ENCODE measurements at regions not wholly inside any gene's neighbourhood (a gene's known extent, or its start where the extent isn't known, plus 50 kb on each side); places are given as distances from the start of the nearest gene placed in this dataset.
"Not testable (repeated sequence)": the region's sequence is repeated elsewhere in the genome, so short reads cannot be mapped to it uniquely, and the experiment has no call there.

DNA sequence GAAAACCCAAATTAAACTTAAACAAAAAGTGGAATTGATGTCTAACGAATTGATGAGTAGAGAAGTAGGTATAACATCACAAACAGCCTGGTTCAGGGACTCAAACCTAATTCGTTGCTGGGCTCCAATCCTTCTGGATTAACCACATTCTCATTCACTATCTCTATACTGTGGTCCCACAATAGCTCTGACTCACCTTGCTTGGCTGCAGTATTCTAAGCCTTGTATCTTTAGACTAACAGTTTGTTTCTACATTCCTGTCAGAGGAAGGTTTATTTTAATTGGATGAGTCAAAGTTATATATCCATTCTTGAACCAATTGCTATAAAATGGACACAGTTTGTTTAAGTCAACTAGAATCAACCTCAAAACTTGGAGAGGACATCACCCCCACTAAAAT is 530.5 kb upstream of the PTCHD4 start:
- H3K4me1 ChIP-seq (ENCODE audit: control insufficient read depth, insufficient read depth, low read length) = no peaks in the 10 kb centered on the region
- no peak overlapping the region for H3K4me3 ChIP-seq (ENCODE audit: low read length)
- H3K27me3 ChIP-seq (ENCODE audit: control insufficient read depth, insufficient read depth, low read length) = no peaks in the 10 kb centered on the region
- no peak overlapping the region for H3K27ac ChIP-seq (ENCODE audit: low read length)
- no peaks in the 10 kb centered on the region for H3K36me3 ChIP-seq (ENCODE audit: control insufficient read depth, insufficient read depth, low read length)
- WGBS (ENCODE audit: insufficient coverage, insufficient read length) = no CpG with 5 or more reads among the region's 2 CpGs
- no peak for DNase-seq (ENCODE audit: low read depth, low spot score)
- H3K9me3 ChIP-seq (ENCODE audit: control insufficient read depth, insufficient read depth, low read length) = no peaks in the 10 kb centered on the region

DNA sequence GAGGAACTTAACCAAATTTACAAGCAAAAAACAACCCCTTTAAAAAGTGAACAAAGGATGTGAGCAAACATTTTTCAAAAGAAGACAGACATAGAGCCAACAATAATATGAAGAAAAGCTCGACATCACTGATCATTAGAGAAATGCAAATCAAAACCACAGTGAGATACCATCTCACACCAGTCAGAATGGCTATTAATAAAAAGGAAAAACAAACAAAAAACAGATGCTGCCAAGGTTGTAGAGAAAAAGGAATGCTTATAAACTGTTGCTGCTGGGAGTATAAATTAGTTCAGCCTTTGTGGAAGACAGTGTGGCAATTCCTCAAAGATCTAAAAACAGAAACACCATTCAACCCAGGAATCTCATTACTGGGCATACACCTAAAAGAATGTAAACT is 527.8 kb upstream of the PTCHD4 start:
- H3K9me3 ChIP-seq (ENCODE audit: control insufficient read depth, insufficient read depth, low read length); DNase-seq (ENCODE audit: low read depth, low spot score); H3K4me1 ChIP-seq (ENCODE audit: control insufficient read depth, insufficient read depth, low read length); H3K36me3 ChIP-seq (ENCODE audit: control insufficient read depth, insufficient read depth, low read length); H3K27me3 ChIP-seq (ENCODE audit: control insufficient read depth, insufficient read depth, low read length); H3K27ac ChIP-seq (ENCODE audit: low read length); H3K4me3 ChIP-seq (ENCODE audit: low read length): not testable (repeated sequence)
- no CpG with 5 or more reads among the region's 1 CpG for WGBS (ENCODE audit: insufficient coverage, insufficient read length)

DNA sequence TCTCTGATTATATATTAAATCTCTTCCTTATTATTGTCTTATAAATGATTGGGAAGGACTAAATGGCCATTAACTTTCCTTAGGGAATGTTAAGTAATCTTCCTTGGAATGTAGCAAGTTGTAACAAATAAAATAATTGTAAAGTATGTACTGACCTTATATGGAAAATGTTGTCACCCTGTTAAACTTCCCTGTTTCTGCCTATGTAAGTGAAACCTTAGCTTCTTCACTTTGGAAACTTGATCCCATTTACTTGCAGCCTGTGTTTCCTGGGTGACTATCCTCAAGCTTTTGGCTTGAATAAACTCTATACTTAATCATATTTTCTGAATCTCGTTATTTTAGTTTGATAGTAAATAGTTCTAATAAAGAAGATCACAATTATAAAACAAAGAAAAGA is 519.5 kb upstream of the PTCHD4 start:
- H3K9me3 ChIP-seq (ENCODE audit: control insufficient read depth, insufficient read depth, low read length) = no peaks in the 10 kb centered on the region
- H3K4me3 ChIP-seq (ENCODE audit: low read length) = no peak overlapping the region
- H3K27ac ChIP-seq (ENCODE audit: low read length) = no peak overlapping the region
- no peaks in the 10 kb centered on the region for H3K4me1 ChIP-seq (ENCODE audit: control insufficient read depth, insufficient read depth, low read length)
- H3K27me3 ChIP-seq (ENCODE audit: control insufficient read depth, insufficient read depth, low read length) = no peaks in the 10 kb centered on the region
- DNase-seq (ENCODE audit: low read depth, low spot score) = no peak
- no CpG with 5 or more reads among the region's 1 CpG for WGBS (ENCODE audit: insufficient coverage, insufficient read length)
- no peaks in the 10 kb centered on the region for H3K36me3 ChIP-seq (ENCODE audit: control insufficient read depth, insufficient read depth, low read length)

GRCh38 chr6:48628316-48628715 is 517.3 kb upstream of the PTCHD4 start:
- Histone ChIP-seq H3K36me3 (ENCODE audit: control insufficient read depth, insufficient read depth, low read length) (no peaks in the 10 kb centered on the region), H3K4me1 (ENCODE audit: control insufficient read depth, insufficient read depth, low read length) (no peaks in the 10 kb centered on the region), H3K27ac (ENCODE audit: low read length) (no peak overlapping the region), H3K4me3 (ENCODE audit: low read length) (no peak overlapping the region), H3K9me3 (ENCODE audit: control insufficient read depth, insufficient read depth, low read length) (no peaks in the 10 kb centered on the region), H3K27me3 (ENCODE audit: control insufficient read depth, insufficient read depth, low read length) (no peaks in the 10 kb centered on the region)
- no peak for DNase-seq (ENCODE audit: low read depth, low spot score)
- WGBS (ENCODE audit: insufficient coverage, insufficient read length) = no CpG with 5 or more reads among the region's 3 CpGs

DNA sequence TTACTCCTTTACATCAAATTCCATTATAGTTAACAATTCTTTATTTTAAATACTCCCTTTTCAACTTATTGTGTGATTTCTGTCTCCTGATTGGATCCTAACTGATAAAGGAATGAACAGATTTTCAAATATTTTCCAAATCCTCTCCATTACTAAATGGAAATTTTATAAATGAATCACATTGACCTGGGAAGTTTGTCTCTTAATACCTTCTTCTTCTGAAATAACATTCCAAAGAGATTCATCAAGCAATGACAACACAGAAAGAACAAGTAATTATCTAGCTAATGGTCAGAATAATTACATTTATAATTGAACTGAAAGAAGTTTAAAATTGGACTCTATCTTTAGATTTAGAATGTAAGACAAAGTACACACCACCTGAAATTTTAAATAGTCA is 515.4 kb upstream of the PTCHD4 start:
- H3K4me3 ChIP-seq (ENCODE audit: low read length) = no peak overlapping the region
- H3K27ac ChIP-seq (ENCODE audit: low read length) = no peak overlapping the region
- H3K4me1 ChIP-seq (ENCODE audit: control insufficient read depth, insufficient read depth, low read length) = no peaks in the 10 kb centered on the region
- no peak for DNase-seq (ENCODE audit: low read depth, low spot score)
- no peaks in the 10 kb centered on the region for H3K27me3 ChIP-seq (ENCODE audit: control insufficient read depth, insufficient read depth, low read length)
- no peaks in the 10 kb centered on the region for H3K36me3 ChIP-seq (ENCODE audit: control insufficient read depth, insufficient read depth, low read length)
- no peaks in the 10 kb centered on the region for H3K9me3 ChIP-seq (ENCODE audit: control insufficient read depth, insufficient read depth, low read length)

DNA sequence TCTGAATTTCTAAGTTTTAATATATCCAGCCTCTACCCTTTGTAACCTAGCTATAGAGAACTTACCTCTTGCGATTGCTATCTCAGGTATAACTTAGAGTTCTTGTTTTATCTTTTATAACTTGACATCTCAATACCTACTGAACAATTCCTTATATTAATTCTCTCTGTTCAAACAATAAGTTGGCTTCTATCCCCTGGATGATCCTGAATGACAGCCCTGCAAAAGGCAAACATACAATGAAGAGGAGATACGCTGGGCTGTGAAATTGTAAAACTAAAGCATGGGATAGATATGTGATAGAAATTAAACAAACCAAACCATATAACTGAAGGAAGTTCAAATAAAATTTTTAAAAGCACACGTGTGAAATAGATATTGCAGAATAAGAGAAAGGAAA is 513.6 kb upstream of the PTCHD4 start:
- Histone ChIP-seq H3K4me3 (ENCODE audit: low read length) (no peak overlapping the region), H3K9me3 (ENCODE audit: control insufficient read depth, insufficient read depth, low read length) (no peaks in the 10 kb centered on the region), H3K4me1 (ENCODE audit: control insufficient read depth, insufficient read depth, low read length) (no peaks in the 10 kb centered on the region), H3K36me3 (ENCODE audit: control insufficient read depth, insufficient read depth, low read length) (no peaks in the 10 kb centered on the region), H3K27me3 (ENCODE audit: control insufficient read depth, insufficient read depth, low read length) (no peaks in the 10 kb centered on the region), H3K27ac (ENCODE audit: low read length) (no peak overlapping the region)
- no peak for DNase-seq (ENCODE audit: low read depth, low spot score)
- WGBS (ENCODE audit: insufficient coverage, insufficient read length) = no CpG with 5 or more reads among the region's 3 CpGs

- H3K4me1 ChIP-seq (ENCODE audit: control insufficient read depth, insufficient read depth, low read length) = no peaks in the 10 kb centered on the region
- H3K9me3 ChIP-seq (ENCODE audit: control insufficient read depth, insufficient read depth, low read length) = no peaks in the 10 kb centered on the region
- no peak overlapping the region for H3K4me3 ChIP-seq (ENCODE audit: low read length)
- no peak overlapping the region for H3K27ac ChIP-seq (ENCODE audit: low read length)
- no peaks in the 10 kb centered on the region for H3K27me3 ChIP-seq (ENCODE audit: control insufficient read depth, insufficient read depth, low read length)
- H3K36me3 ChIP-seq (ENCODE audit: control insufficient read depth, insufficient read depth, low read length) = no peaks in the 10 kb centered on the region
- no CpG with 5 or more reads among the region's 3 CpGs for WGBS (ENCODE audit: insufficient coverage, insufficient read length)
- no peak for DNase-seq (ENCODE audit: low read depth, low spot score)
Observed at GRCh38 chr6:48619771-48620170, 508.8 kb upstream of the PTCHD4 start.

GRCh38 chr6:48615041-48615440 is 504.0 kb upstream of the PTCHD4 start:
- Histone ChIP-seq H3K36me3 (ENCODE audit: control insufficient read depth, insufficient read depth, low read length) (no peaks in the 10 kb centered on the region), H3K4me3 (ENCODE audit: low read length) (no peak overlapping the region), H3K27me3 (ENCODE audit: control insufficient read depth, insufficient read depth, low read length) (no peaks in the 10 kb centered on the region), H3K9me3 (ENCODE audit: control insufficient read depth, insufficient read depth, low read length) (no peaks in the 10 kb centered on the region), H3K27ac (ENCODE audit: low read length) (no peak overlapping the region), H3K4me1 (ENCODE audit: control insufficient read depth, insufficient read depth, low read length) (no peaks in the 10 kb centered on the region)
- no CpG with 5 or more reads among the region's 2 CpGs for WGBS (ENCODE audit: insufficient coverage, insufficient read length)
- DNase-seq (ENCODE audit: low read depth, low spot score) = no peak

DNA sequence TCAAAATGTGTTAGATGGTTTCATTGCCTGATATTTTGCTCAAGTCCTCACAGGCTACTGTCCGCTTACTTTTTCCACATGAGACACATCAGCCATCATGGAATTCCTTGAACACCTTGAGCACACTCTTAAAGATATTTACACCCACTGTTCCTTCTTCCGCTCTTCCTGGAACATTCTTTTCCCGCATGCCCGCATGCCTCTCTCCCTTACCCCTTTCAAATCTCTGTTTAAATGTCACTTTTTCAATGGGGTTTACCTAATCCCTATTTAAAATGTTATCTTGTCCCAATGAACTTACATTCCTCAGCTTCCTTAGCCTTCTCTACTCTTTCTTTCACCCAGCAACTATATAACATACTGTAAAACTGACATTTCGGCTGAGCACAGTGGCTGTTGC is 503.3 kb upstream of the PTCHD4 start:
- no peaks in the 10 kb centered on the region for H3K36me3 ChIP-seq (ENCODE audit: control insufficient read depth, insufficient read depth, low read length)
- no peak for DNase-seq (ENCODE audit: low read depth, low spot score)
- no peaks in the 10 kb centered on the region for H3K4me1 ChIP-seq (ENCODE audit: control insufficient read depth, insufficient read depth, low read length)
- WGBS (ENCODE audit: insufficient coverage, insufficient read length) = no CpG with 5 or more reads among the region's 5 CpGs
- no peak overlapping the region for H3K4me3 ChIP-seq (ENCODE audit: low read length)
- no peaks in the 10 kb centered on the region for H3K27me3 ChIP-seq (ENCODE audit: control insufficient read depth, insufficient read depth, low read length)
- no peak overlapping the region for H3K27ac ChIP-seq (ENCODE audit: low read length)
- H3K9me3 ChIP-seq (ENCODE audit: control insufficient read depth, insufficient read depth, low read length) = no peaks in the 10 kb centered on the region

- DNase-seq (ENCODE audit: low read depth, low spot score) = no peak
- Histone ChIP-seq H3K27me3 (ENCODE audit: control insufficient read depth, insufficient read depth, low read length) (no peaks in the 10 kb centered on the region), H3K4me3 (ENCODE audit: low read length) (no peak overlapping the region), H3K9me3 (ENCODE audit: control insufficient read depth, insufficient read depth, low read length) (no peaks in the 10 kb centered on the region), H3K27ac (ENCODE audit: low read length) (no peak overlapping the region), H3K4me1 (ENCODE audit: control insufficient read depth, insufficient read depth, low read length) (no peaks in the 10 kb centered on the region), H3K36me3 (ENCODE audit: control insufficient read depth, insufficient read depth, low read length) (no peaks in the 10 kb centered on the region)
- no CpG with 5 or more reads among the region's 5 CpGs for WGBS (ENCODE audit: insufficient coverage, insufficient read length)
Observed at GRCh38 chr6:48613231-48613949, 502.4 kb upstream of the PTCHD4 start.

DNA sequence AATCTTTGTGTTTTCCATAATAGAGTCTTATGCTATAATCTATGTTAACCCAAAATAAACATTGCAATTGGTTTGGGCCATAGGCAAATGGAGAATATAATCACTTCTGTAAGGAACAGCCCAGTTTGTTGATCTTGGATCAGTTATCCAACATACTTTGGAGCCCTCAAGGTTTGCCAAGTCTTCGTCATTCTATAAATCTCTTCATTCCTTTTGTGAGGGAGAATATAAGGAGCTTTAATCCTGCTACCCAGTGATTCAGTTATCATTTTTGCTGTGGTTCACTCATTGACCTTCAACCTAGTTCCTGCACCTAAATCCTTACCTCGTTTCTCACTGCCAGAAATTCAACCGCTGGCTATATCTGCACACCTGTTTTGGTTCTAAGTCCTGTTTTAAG is 500.3 kb upstream of the PTCHD4 start:
- no CpG with 5 or more reads among the region's 3 CpGs for WGBS (ENCODE audit: insufficient coverage, insufficient read length)
- no peak for DNase-seq (ENCODE audit: low read depth, low spot score)
- Histone ChIP-seq H3K9me3 (ENCODE audit: control insufficient read depth, insufficient read depth, low read length) (no peaks in the 10 kb centered on the region), H3K27ac (ENCODE audit: low read length) (no peak overlapping the region), H3K4me3 (ENCODE audit: low read length) (no peak overlapping the region), H3K36me3 (ENCODE audit: control insufficient read depth, insufficient read depth, low read length) (no peaks in the 10 kb centered on the region), H3K27me3 (ENCODE audit: control insufficient read depth, insufficient read depth, low read length) (no peaks in the 10 kb centered on the region), H3K4me1 (ENCODE audit: control insufficient read depth, insufficient read depth, low read length) (no peaks in the 10 kb centered on the region)
